GM23338 (cell line): ENCODE measurements at regions not wholly inside any gene's neighbourhood (a gene's known extent, or its start where the extent isn't known, plus 50 kb on each side); places are given as distances from the start of the nearest gene placed in this dataset.

Source experiments
- ATAC-seq: fragments of 200-7000 bp; cut with Tn5 transposase; 3 replicates; pipeline ENCODE4 v1.9.1; 2020
- DNase-seq: peaks from one replicate; pipeline ENCODE4 v3.0.0-alpha.2; 2015; ENCODE audit warnings: low spot score
- H2AFZ ChIP-seq: fragments of 200-600 bp; sonication (generic); 2 replicates; pipeline ENCODE4 v1.8.0; 2016; ENCODE audit warnings: antibody characterized with exemption, mild to moderate bottlenecking, moderate library complexity
- H3F3A ChIP-seq: fragments of 200-600 bp; sonication (generic); replicated peaks from 2 replicates; pipeline ENCODE4 v1.8.0; 2017; ENCODE audit warnings: antibody characterized with exemption, mixed run types, low read depth
- H3K27ac ChIP-seq: fragments of 200-600 bp; sonication (generic); 2 replicates; pipeline ENCODE4 v1.6.1; 2016; ENCODE audit warnings: low read depth
- H3K27me3 ChIP-seq: fragments of 200-600 bp; sonication (generic); 2 replicates; pipeline ENCODE4 v1.8.0; 2016; ENCODE audit warnings: mild to moderate bottlenecking, mixed run types, moderate library complexity; ENCODE audit not compliant: insufficient read depth
- H3K36me3 ChIP-seq: fragments of 200-600 bp; sonication (generic); 2 replicates; pipeline ENCODE4 v1.8.0; 2016; ENCODE audit warnings: mild to moderate bottlenecking; ENCODE audit not compliant: insufficient read depth
- H3K4me1 ChIP-seq: fragments of 200-600 bp; sonication (generic); 2 replicates; pipeline ENCODE4 v1.8.0; 2016; ENCODE audit warnings: mild to moderate bottlenecking, moderate library complexity; ENCODE audit not compliant: insufficient read depth
- H3K4me2 ChIP-seq: fragments of 200-600 bp; sonication (generic); 2 replicates; pipeline ENCODE4 v1.7.1; 2017; ENCODE audit warnings: mixed run types
- H3K4me3 ChIP-seq: fragments of 200-600 bp; sonication (generic); 2 replicates; pipeline ENCODE4 v1.6.1; 2016; ENCODE audit warnings: mixed run types
- H3K79me2 ChIP-seq: fragments of 200-600 bp; sonication (generic); replicated peaks from 2 replicates; pipeline ENCODE4 v1.8.0; 2017; ENCODE audit warnings: mild to moderate bottlenecking; ENCODE audit not compliant: insufficient read depth
- H3K9me2 ChIP-seq: fragments of 200-600 bp; sonication (generic); 2 replicates; pipeline ENCODE4 v1.8.0; 2017; ENCODE audit not compliant: insufficient read depth
- H4K20me1 ChIP-seq: fragments of 200-600 bp; sonication (generic); replicated peaks from 2 replicates; pipeline ENCODE4 v1.8.0; 2017; ENCODE audit warnings: mild to moderate bottlenecking; ENCODE audit not compliant: insufficient read depth
- H3K27ac Mint-ChIP-seq: 2 replicates; pipeline ENCODE4 v1.8.0; 2020; ENCODE audit warnings: inconsistent platforms, mild to moderate bottlenecking, moderate library complexity, mixed read lengths
- H3K27me3 Mint-ChIP-seq: 3 replicates; pipeline ENCODE4 v1.8.0; 2022; ENCODE audit warnings: low read depth, mild to moderate bottlenecking, moderate library complexity, mixed read lengths, inconsistent platforms; ENCODE audit not compliant: insufficient read depth, poor library complexity
- H3K36me3 Mint-ChIP-seq: 3 replicates; pipeline ENCODE4 v1.8.0; 2021; ENCODE audit warnings: low read depth, mild to moderate bottlenecking, inconsistent platforms, moderate library complexity, mixed read lengths
- H3K4me1 Mint-ChIP-seq: 3 replicates; pipeline ENCODE4 v1.8.0; 2020; ENCODE audit warnings: mild to moderate bottlenecking, inconsistent platforms, mixed read lengths
- H3K4me3 Mint-ChIP-seq: 3 replicates; pipeline ENCODE4 v1.8.0; 2021; ENCODE audit warnings: moderate library complexity, mild to moderate bottlenecking, inconsistent platforms, mixed read lengths
- H3K9me3 Mint-ChIP-seq: 3 replicates; pipeline ENCODE4 v1.8.0; 2020; ENCODE audit warnings: moderate library complexity, mild to moderate bottlenecking, inconsistent platforms, mixed read lengths
- EZH2 ChIP-seq: fragments of 200-600 bp; sonication (generic); IDR thresholded peaks from one replicate; pipeline ENCODE4 v1.8.0; 2017; ENCODE audit warnings: antibody characterized with exemption, mild to moderate bottlenecking, low read depth; ENCODE audit not compliant: unreplicated experiment
- EZH2phosphoT487 ChIP-seq: fragments of 200-600 bp; sonication (generic); IDR thresholded peaks from one replicate; pipeline ENCODE4 v1.8.1; 2018; ENCODE audit warnings: antibody characterized with exemption; ENCODE audit not compliant: unreplicated experiment
- NANOG ChIP-seq: IDR thresholded peaks from 2 replicates; pipeline ENCODE4 v1.6.1; 2016; ENCODE audit warnings: antibody characterized with exemption, borderline replicate concordance
- POLR2AphosphoS5 ChIP-seq: IDR thresholded peaks from 2 replicates; pipeline ENCODE4 v1.6.1; 2016; ENCODE audit warnings: antibody characterized with exemption, low read depth
- TF ChIP-seq, protein P1 (sequence below): fragments of 250-450 bp; sonication (Bioruptor Pico); IDR thresholded peaks from 2 replicates; pipeline ENCODE4 v1.5.0; 2020; ENCODE audit warnings: mild to moderate bottlenecking, moderate library complexity
- TF ChIP-seq, protein P2 (sequence below), 2 experiments: fragments of 200-600 bp in 1 of 2; sonication (generic) in 1 of 2; conservative IDR thresholded peaks; 2 replicates each; pipeline versions ENCODE4 v1.5.1 to v1.6.1; 2016 to 2017; ENCODE audit warnings: antibody characterized with exemption in 2 of 2, low read depth in 2 of 2, mild to moderate bottlenecking in 2 of 2, moderate library complexity in 1 of 2
- TF ChIP-seq, protein P3 (sequence below): IDR thresholded peaks from 2 replicates; pipeline ENCODE4 v1.6.1; 2016; ENCODE audit warnings: antibody characterized with exemption

DNA sequence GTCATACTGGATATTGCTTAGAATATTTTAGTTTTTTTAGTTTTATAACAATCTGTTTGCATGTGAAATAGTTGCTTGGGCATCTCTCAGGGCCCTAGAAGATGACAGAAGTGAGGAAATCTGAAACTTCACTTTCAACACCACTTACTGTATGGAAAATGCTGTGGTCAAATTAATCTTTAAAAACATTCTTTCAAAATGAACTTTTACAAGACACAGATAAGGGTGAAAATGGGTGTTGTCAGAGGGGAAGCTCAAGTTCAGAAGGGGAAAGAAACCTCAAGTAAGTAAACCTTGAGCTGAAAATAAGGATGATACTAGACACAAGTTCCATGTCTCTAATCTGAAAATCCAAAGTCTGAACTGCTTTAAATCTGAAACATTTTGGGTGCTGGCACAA lies 1840.1 kb upstream of the RAG2 start:
- Histone ChIP-seq H3K79me2 (no peaks in the 10 kb centered on the region), H4K20me1 (no peaks in the 10 kb centered on the region), H3K4me1 (no peaks in the 10 kb centered on the region), H3K27me3 (no peaks in the 10 kb centered on the region), H2AFZ (no peak overlapping the region), H3K9me2 (no peaks in the 10 kb centered on the region), H3K27ac (no peak overlapping the region), H3K4me3 (no peak overlapping the region), H3K36me3 (0 out of 2 replicates have a peak, but pooled peaks cover 8% of the 10 kb centered on the region), H3F3A (no peaks in the 10 kb centered on the region), H3K4me2 (no peak overlapping the region)
- no peak overlapping the region for H3K4me3 Mint-ChIP-seq
- peaks cover 10% of the 10 kb centered on the region for H3K9me3 Mint-ChIP-seq
- ATAC-seq = no peak
- TF ChIP-seq EZH2 = no peak
- TF ChIP-seq, protein P1, sequence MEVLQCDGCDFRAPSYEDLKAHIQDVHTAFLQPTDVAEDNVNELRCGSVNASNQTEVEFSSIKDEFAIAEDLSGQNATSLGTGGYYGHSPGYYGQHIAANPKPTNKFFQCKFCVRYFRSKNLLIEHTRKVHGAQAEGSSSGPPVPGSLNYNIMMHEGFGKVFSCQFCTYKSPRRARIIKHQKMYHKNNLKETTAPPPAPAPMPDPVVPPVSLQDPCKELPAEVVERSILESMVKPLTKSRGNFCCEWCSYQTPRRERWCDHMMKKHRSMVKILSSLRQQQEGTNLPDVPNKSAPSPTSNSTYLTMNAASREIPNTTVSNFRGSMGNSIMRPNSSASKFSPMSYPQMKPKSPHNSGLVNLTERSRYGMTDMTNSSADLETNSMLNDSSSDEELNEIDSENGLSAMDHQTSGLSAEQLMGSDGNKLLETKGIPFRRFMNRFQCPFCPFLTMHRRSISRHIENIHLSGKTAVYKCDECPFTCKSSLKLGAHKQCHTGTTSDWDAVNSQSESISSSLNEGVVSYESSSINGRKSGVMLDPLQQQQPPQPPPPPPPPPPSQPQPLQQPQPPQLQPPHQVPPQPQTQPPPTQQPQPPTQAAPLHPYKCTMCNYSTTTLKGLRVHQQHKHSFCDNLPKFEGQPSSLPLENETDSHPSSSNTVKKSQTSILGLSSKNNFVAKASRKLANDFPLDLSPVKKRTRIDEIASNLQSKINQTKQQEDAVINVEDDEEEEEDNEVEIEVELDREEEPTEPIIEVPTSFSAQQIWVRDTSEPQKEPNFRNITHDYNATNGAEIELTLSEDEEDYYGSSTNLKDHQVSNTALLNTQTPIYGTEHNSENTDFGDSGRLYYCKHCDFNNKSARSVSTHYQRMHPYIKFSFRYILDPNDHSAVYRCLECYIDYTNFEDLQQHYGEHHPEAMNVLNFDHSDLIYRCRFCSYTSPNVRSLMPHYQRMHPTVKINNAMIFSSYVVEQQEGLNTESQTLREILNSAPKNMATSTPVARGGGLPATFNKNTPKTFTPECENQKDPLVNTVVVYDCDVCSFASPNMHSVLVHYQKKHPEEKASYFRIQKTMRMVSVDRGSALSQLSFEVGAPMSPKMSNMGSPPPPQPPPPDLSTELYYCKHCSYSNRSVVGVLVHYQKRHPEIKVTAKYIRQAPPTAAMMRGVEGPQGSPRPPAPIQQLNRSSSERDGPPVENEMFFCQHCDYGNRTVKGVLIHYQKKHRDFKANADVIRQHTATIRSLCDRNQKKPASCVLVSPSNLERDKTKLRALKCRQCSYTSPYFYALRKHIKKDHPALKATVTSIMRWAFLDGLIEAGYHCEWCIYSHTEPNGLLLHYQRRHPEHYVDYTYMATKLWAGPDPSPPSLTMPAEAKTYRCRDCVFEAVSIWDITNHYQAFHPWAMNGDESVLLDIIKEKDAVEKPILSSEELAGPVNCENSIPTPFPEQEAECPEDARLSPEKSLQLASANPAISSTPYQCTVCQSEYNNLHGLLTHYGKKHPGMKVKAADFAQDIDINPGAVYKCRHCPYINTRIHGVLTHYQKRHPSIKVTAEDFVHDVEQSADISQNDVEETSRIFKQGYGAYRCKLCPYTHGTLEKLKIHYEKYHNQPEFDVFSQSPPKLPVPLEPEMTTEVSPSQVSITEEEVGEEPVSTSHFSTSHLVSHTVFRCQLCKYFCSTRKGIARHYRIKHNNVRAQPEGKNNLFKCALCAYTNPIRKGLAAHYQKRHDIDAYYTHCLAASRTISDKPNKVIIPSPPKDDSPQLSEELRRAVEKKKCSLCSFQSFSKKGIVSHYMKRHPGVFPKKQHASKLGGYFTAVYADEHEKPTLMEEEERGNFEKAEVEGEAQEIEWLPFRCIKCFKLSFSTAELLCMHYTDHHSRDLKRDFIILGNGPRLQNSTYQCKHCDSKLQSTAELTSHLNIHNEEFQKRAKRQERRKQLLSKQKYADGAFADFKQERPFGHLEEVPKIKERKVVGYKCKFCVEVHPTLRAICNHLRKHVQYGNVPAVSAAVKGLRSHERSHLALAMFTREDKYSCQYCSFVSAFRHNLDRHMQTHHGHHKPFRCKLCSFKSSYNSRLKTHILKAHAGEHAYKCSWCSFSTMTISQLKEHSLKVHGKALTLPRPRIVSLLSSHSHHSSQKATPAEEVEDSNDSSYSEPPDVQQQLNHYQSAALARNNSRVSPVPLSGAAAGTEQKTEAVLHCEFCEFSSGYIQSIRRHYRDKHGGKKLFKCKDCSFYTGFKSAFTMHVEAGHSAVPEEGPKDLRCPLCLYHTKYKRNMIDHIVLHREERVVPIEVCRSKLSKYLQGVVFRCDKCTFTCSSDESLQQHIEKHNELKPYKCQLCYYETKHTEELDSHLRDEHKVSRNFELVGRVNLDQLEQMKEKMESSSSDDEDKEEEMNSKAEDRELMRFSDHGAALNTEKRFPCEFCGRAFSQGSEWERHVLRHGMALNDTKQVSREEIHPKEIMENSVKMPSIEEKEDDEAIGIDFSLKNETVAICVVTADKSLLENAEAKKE (CRISPR knock-in tag) = no peak
- H3K36me3 Mint-ChIP-seq = peaks cover 8% of the 10 kb centered on the region; the same call in 2 of the 3 replicates
- no peaks in the 10 kb centered on the region for H3K27me3 Mint-ChIP-seq
- peaks cover 15% of the 10 kb centered on the region; the same call in 2 of the 3 replicates for H3K4me1 Mint-ChIP-seq
- DNase-seq = no peak
- H3K27ac Mint-ChIP-seq = no peak overlapping the region

DNA sequence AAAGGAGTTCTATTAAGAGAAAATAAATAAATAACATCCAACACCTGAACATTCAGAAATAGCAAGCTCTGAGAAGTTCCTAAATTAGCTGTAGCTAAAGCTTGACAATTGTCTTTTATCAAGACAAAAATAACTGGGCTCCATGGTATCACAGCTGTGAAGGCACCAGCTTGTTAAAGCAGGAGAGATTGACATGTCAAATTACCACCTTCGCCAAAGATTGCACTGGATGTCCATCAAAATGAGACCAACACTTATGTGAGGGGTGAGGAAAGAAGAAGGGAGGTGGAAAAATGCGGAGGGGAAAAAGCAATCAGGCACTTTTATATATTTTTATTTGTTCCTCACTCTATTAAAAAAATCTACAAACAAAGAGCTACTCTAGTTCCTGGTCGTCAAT lies 1827.5 kb upstream of the RAG2 start:
- Histone ChIP-seq H3K36me3 (no peaks in the 10 kb centered on the region), H4K20me1 (no peaks in the 10 kb centered on the region), H3K4me3 (no peak overlapping the region), H2AFZ (no peak overlapping the region), H3F3A (no peaks in the 10 kb centered on the region), H3K79me2 (no peaks in the 10 kb centered on the region), H3K4me2 (no peak overlapping the region), H3K9me2 (no peaks in the 10 kb centered on the region), H3K27me3 (no peaks in the 10 kb centered on the region), H3K27ac (no peak overlapping the region), H3K4me1 (no peaks in the 10 kb centered on the region)
- Mint-ChIP-seq H3K36me3 (peaks cover 4% of the 10 kb centered on the region; the same call in 1 of the 3 replicates), H3K27ac (no peak overlapping the region; the same call in 1 of the 2 replicates), H3K4me3 (no peak overlapping the region), H3K4me1 (no peaks in the 10 kb centered on the region), H3K9me3 (peaks cover under 1% of the 10 kb centered on the region; the same call in 2 of the 3 replicates), H3K27me3 (no peaks in the 10 kb centered on the region)
- DNase-seq (no peak), ATAC-seq (no peak)
- TF ChIP-seq EZH2phosphoT487 = no peak
- no peak for TF ChIP-seq POLR2AphosphoS5
- TF ChIP-seq, protein P2, sequence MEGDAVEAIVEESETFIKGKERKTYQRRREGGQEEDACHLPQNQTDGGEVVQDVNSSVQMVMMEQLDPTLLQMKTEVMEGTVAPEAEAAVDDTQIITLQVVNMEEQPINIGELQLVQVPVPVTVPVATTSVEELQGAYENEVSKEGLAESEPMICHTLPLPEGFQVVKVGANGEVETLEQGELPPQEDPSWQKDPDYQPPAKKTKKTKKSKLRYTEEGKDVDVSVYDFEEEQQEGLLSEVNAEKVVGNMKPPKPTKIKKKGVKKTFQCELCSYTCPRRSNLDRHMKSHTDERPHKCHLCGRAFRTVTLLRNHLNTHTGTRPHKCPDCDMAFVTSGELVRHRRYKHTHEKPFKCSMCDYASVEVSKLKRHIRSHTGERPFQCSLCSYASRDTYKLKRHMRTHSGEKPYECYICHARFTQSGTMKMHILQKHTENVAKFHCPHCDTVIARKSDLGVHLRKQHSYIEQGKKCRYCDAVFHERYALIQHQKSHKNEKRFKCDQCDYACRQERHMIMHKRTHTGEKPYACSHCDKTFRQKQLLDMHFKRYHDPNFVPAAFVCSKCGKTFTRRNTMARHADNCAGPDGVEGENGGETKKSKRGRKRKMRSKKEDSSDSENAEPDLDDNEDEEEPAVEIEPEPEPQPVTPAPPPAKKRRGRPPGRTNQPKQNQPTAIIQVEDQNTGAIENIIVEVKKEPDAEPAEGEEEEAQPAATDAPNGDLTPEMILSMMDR (conservative IDR thresholded peaks at IDR 0.05; ENCODE audit: low read depth in 2 of 2) = no peak
- TF ChIP-seq, protein P3, sequence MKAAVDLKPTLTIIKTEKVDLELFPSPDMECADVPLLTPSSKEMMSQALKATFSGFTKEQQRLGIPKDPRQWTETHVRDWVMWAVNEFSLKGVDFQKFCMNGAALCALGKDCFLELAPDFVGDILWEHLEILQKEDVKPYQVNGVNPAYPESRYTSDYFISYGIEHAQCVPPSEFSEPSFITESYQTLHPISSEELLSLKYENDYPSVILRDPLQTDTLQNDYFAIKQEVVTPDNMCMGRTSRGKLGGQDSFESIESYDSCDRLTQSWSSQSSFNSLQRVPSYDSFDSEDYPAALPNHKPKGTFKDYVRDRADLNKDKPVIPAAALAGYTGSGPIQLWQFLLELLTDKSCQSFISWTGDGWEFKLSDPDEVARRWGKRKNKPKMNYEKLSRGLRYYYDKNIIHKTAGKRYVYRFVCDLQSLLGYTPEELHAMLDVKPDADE = no peak
- TF ChIP-seq NANOG = no peak
